Activated T-helper 1 cell treated with anti-CD3 and anti-CD28 coated beads, Interleukin-12 subunit alpha, Interleukin-12 subunit beta, Interleukin-2, Interleukin-4 antibody, amounts not matched to agents 30 ng/mL and 10 ng/mL and 1 ng/mL, durations not matched to agents 14 hours and 24 hours and 36 hours (primary cell): ENCODE measurements at regions not wholly inside any gene's neighbourhood (a gene's known extent, or its start where the extent isn't known, plus 50 kb on each side); places are given as distances from the start of the nearest gene placed in this dataset.

Experiments
- DNase-seq: peaks from one replicate; pipeline ENCODE4 v3.0.0; 2021; ENCODE audit warnings: low spot score
- H3K27ac Mint-ChIP-seq: one replicate; pipeline ENCODE4 v1.8.0; 2021; ENCODE audit warnings: mild to moderate bottlenecking, mixed read lengths
- H3K27me3 Mint-ChIP-seq: one replicate; pipeline ENCODE4 v1.8.0; 2022; ENCODE audit warnings: mild to moderate bottlenecking, moderate library complexity, mixed read lengths; ENCODE audit not compliant: insufficient read depth
- H3K36me3 Mint-ChIP-seq: one replicate; pipeline ENCODE4 v1.8.0; 2021; ENCODE audit warnings: low read depth, mixed read lengths
- H3K4me1 Mint-ChIP-seq: one replicate; pipeline ENCODE4 v1.8.0; 2021; ENCODE audit warnings: low read depth, mixed read lengths
- H3K4me3 Mint-ChIP-seq: one replicate; pipeline ENCODE4 v1.8.0; 2021; ENCODE audit warnings: mild to moderate bottlenecking, moderate library complexity, mixed read lengths
- H3K9me3 Mint-ChIP-seq: one replicate; pipeline ENCODE4 v1.8.0; 2021; ENCODE audit warnings: mixed read lengths
- intact Hi-C: fragments of 100-400 bp; cut with micrococcal nuclease; formaldehyde crosslinking; loops from one replicate; pipeline ENCODE4 v1.15.1; 2024

GRCh38 chr4:157803845-157804521, 368.8 kb downstream of the GASK1B start:
- Mint-ChIP-seq H3K9me3 (no peaks in the 10 kb centered on the region), H3K36me3 (no peaks in the 10 kb centered on the region), H3K4me1 (no peaks in the 10 kb centered on the region), H3K4me3 (no peak overlapping the region), H3K27me3 (no peaks in the 10 kb centered on the region), H3K27ac (no peak overlapping the region)
- intact Hi-C loops: no loop called here
- no peak for DNase-seq

- Mint-ChIP-seq H3K27ac (no peak overlapping the region), H3K4me1 (no peaks in the 10 kb centered on the region), H3K36me3 (no peaks in the 10 kb centered on the region), H3K9me3 (no peaks in the 10 kb centered on the region), H3K27me3 (no peaks in the 10 kb centered on the region), H3K4me3 (no peak overlapping the region)
- intact Hi-C loops: no loop called here
- DNase-seq: no peak
These were observed 369.4 kb downstream of the GASK1B start for GRCh38 chr4:157803421-157803820.

- no peak overlapping the region for H3K27ac Mint-ChIP-seq
- no peaks in the 10 kb centered on the region for H3K4me1 Mint-ChIP-seq
- no peaks in the 10 kb centered on the region for H3K36me3 Mint-ChIP-seq
- H3K4me3 Mint-ChIP-seq: no peak overlapping the region
- intact Hi-C loops: no loop called here
- H3K9me3 Mint-ChIP-seq: no peaks in the 10 kb centered on the region
- H3K27me3 Mint-ChIP-seq: no peaks in the 10 kb centered on the region
- DNase-seq: no peak
These were observed 377.3 kb downstream of the GASK1B start for GRCh38 chr4:157795495-157795894.

GRCh38 chr4:157792716-157793115, 380.1 kb downstream of the GASK1B start:
- H3K4me1 Mint-ChIP-seq: no peaks in the 10 kb centered on the region
- no peaks in the 10 kb centered on the region for H3K9me3 Mint-ChIP-seq
- no peak overlapping the region for H3K27ac Mint-ChIP-seq
- no peaks in the 10 kb centered on the region for H3K27me3 Mint-ChIP-seq
- DNase-seq: no peak
- no peak overlapping the region for H3K4me3 Mint-ChIP-seq
- no peaks in the 10 kb centered on the region for H3K36me3 Mint-ChIP-seq
- intact Hi-C loops: no loop called here

- Mint-ChIP-seq H3K9me3 (no peaks in the 10 kb centered on the region), H3K27me3 (no peaks in the 10 kb centered on the region), H3K36me3 (no peaks in the 10 kb centered on the region), H3K4me1 (no peaks in the 10 kb centered on the region), H3K4me3 (no peak overlapping the region), H3K27ac (no peak overlapping the region)
- DNase-seq: no peak
- intact Hi-C loops: no loop called here
These were observed 381.6 kb downstream of the GASK1B start for GRCh38 chr4:157791236-157791635.

- no peaks in the 10 kb centered on the region for H3K4me1 Mint-ChIP-seq
- H3K36me3 Mint-ChIP-seq: no peaks in the 10 kb centered on the region
- H3K27ac Mint-ChIP-seq: no peak overlapping the region
- intact Hi-C loops: no loop called here
- no peak for DNase-seq
- no peaks in the 10 kb centered on the region for H3K9me3 Mint-ChIP-seq
- H3K27me3 Mint-ChIP-seq: no peaks in the 10 kb centered on the region
- H3K4me3 Mint-ChIP-seq: no peak overlapping the region
These were observed 385.2 kb downstream of the GASK1B start for GRCh38 chr4:157787618-157788017.

- H3K4me3 Mint-ChIP-seq: no peak overlapping the region
- H3K36me3 Mint-ChIP-seq: no peaks in the 10 kb centered on the region
- DNase-seq: no peak
- no peak overlapping the region for H3K27ac Mint-ChIP-seq
- H3K27me3 Mint-ChIP-seq: no peaks in the 10 kb centered on the region
- no peaks in the 10 kb centered on the region for H3K4me1 Mint-ChIP-seq
- intact Hi-C loops: no loop called here
- no peaks in the 10 kb centered on the region for H3K9me3 Mint-ChIP-seq
These were observed 391.5 kb downstream of the GASK1B start for GRCh38 chr4:157781361-157781760.

- intact Hi-C loops: no loop called here
- no peaks in the 10 kb centered on the region for H3K9me3 Mint-ChIP-seq
- H3K36me3 Mint-ChIP-seq: no peaks in the 10 kb centered on the region
- no peak for DNase-seq
- H3K27me3 Mint-ChIP-seq: no peaks in the 10 kb centered on the region
- no peak overlapping the region for H3K27ac Mint-ChIP-seq
- no peaks in the 10 kb centered on the region for H3K4me1 Mint-ChIP-seq
- no peak overlapping the region for H3K4me3 Mint-ChIP-seq
These were observed 393.7 kb downstream of the GASK1B start for GRCh38 chr4:157779081-157779480.

GRCh38 chr4:157776930-157777528, 395.8 kb downstream of the GASK1B start:
- no peaks in the 10 kb centered on the region for H3K4me1 Mint-ChIP-seq
- H3K4me3 Mint-ChIP-seq: no peak overlapping the region
- intact Hi-C loops: no loop called here
- H3K36me3 Mint-ChIP-seq: no peaks in the 10 kb centered on the region
- no peaks in the 10 kb centered on the region for H3K9me3 Mint-ChIP-seq
- no peak for DNase-seq
- H3K27me3 Mint-ChIP-seq: no peaks in the 10 kb centered on the region
- no peak overlapping the region for H3K27ac Mint-ChIP-seq

GRCh38 chr4:157775971-157776370, 396.9 kb downstream of the GASK1B start:
- Mint-ChIP-seq H3K27me3 (no peaks in the 10 kb centered on the region), H3K27ac (no peak overlapping the region), H3K9me3 (no peaks in the 10 kb centered on the region), H3K36me3 (no peaks in the 10 kb centered on the region), H3K4me3 (no peak overlapping the region), H3K4me1 (no peaks in the 10 kb centered on the region)
- intact Hi-C loops: no loop called here
- no peak for DNase-seq

GRCh38 chr4:157772907-157773306, 399.9 kb downstream of the GASK1B start:
- Mint-ChIP-seq H3K4me3 (no peak overlapping the region), H3K27me3 (no peaks in the 10 kb centered on the region), H3K27ac (no peak overlapping the region), H3K4me1 (no peaks in the 10 kb centered on the region), H3K36me3 (no peaks in the 10 kb centered on the region), H3K9me3 (no peaks in the 10 kb centered on the region)
- DNase-seq: no peak
- intact Hi-C loops: no loop called here

GRCh38 chr4:157768419-157768818, 404.4 kb downstream of the GASK1B start:
- Mint-ChIP-seq H3K27ac (no peak overlapping the region), H3K27me3 (no peaks in the 10 kb centered on the region), H3K4me3 (no peak overlapping the region), H3K36me3 (no peaks in the 10 kb centered on the region), H3K4me1 (no peaks in the 10 kb centered on the region), H3K9me3 (no peaks in the 10 kb centered on the region)
- intact Hi-C loops: no loop called here
- no peak for DNase-seq

GRCh38 chr4:157763490-157763889, 409.3 kb downstream of the GASK1B start:
- no peak for DNase-seq
- no peak overlapping the region for H3K27ac Mint-ChIP-seq
- H3K4me1 Mint-ChIP-seq: no peaks in the 10 kb centered on the region
- H3K36me3 Mint-ChIP-seq: no peaks in the 10 kb centered on the region
- intact Hi-C loops: no loop called here
- no peak overlapping the region for H3K4me3 Mint-ChIP-seq
- no peaks in the 10 kb centered on the region for H3K27me3 Mint-ChIP-seq
- H3K9me3 Mint-ChIP-seq: no peaks in the 10 kb centered on the region

GRCh38 chr4:157754410-157754809, 418.4 kb downstream of the GASK1B start:
- Mint-ChIP-seq H3K27ac (no peak overlapping the region), H3K36me3 (no peaks in the 10 kb centered on the region), H3K27me3 (no peaks in the 10 kb centered on the region), H3K9me3 (no peaks in the 10 kb centered on the region), H3K4me1 (no peaks in the 10 kb centered on the region), H3K4me3 (no peak overlapping the region)
- intact Hi-C loops: no loop called here
- no peak for DNase-seq
